Vagina (tissue), 2 donors: ENCODE measurements at regions not wholly inside any gene's neighbourhood (a gene's known extent, or its start where the extent isn't known, plus 50 kb on each side); places are given as distances from the start of the nearest gene placed in this dataset.

Experiments
- POLR2A ChIP-seq, 2 donors: fragments of 450-650 bp; IDR thresholded peaks; one replicate each; pipeline ENCODE4 v1.6.1; 2017; ENCODE audit warnings: antibody characterized with exemption in 2 of 2, mild to moderate bottlenecking in 2 of 2, moderate library complexity in 2 of 2
- POLR2AphosphoS5 ChIP-seq, 2 donors: sonication (generic); formaldehyde crosslinking; IDR thresholded peaks; one replicate each; pipeline ENCODE4 v1.9.0; 2017; ENCODE audit warnings: antibody characterized with exemption in 2 of 2, mild to moderate bottlenecking in 2 of 2, low read depth in 1 of 2; ENCODE audit not compliant: insufficient read depth in 1 of 2
- TF ChIP-seq, protein P1 (sequence below), 3 experiments: fragments of 450-650 bp in 2 of 3; fragments of 200-600 bp in 1 of 3; sonication (generic) in 1 of 3; IDR thresholded peaks; one replicate each; pipeline ENCODE4 v1.5.1; 2017 to 2019; ENCODE audit warnings: antibody characterized with exemption in 3 of 3, mild to moderate bottlenecking in 2 of 3, moderate library complexity in 2 of 3

- TF ChIP-seq POLR2A (IDR thresholded peaks at IDR 0.05) (no peak), POLR2AphosphoS5 (IDR thresholded peaks at IDR 0.05; ENCODE audit: insufficient read depth in 1 of 2, low read depth in 1 of 2) (no peak)
- TF ChIP-seq, protein P1, sequence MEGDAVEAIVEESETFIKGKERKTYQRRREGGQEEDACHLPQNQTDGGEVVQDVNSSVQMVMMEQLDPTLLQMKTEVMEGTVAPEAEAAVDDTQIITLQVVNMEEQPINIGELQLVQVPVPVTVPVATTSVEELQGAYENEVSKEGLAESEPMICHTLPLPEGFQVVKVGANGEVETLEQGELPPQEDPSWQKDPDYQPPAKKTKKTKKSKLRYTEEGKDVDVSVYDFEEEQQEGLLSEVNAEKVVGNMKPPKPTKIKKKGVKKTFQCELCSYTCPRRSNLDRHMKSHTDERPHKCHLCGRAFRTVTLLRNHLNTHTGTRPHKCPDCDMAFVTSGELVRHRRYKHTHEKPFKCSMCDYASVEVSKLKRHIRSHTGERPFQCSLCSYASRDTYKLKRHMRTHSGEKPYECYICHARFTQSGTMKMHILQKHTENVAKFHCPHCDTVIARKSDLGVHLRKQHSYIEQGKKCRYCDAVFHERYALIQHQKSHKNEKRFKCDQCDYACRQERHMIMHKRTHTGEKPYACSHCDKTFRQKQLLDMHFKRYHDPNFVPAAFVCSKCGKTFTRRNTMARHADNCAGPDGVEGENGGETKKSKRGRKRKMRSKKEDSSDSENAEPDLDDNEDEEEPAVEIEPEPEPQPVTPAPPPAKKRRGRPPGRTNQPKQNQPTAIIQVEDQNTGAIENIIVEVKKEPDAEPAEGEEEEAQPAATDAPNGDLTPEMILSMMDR (IDR thresholded peaks at IDR 0.05) = no peak
Measured at GRCh38 chr7:92904244-92905131, 68.1 kb upstream of the CDK6 start.
